Gastrocnemius medialis (tissue), 4 donors: ENCODE measurements at regions not wholly inside any gene's neighbourhood (a gene's known extent, or its start where the extent isn't known, plus 50 kb on each side); places are given as distances from the start of the nearest gene placed in this dataset.

Source experiments
- CTCF ChIP-seq, 5 experiments: fragments of 450-650 bp in 3 of 5; fragments of 200-600 bp in 2 of 5; sonication (generic) in 2 of 5; IDR thresholded peaks in 4 of 5; conservative IDR thresholded peaks in 1 of 5; 1 replicate in 4 of 5; 2 replicates in 1 of 5; pipeline ENCODE4 v1.5.1; 2016 to 2019; ENCODE audit warnings: antibody characterized with exemption in 5 of 5, mild to moderate bottlenecking in 3 of 5, moderate library complexity in 3 of 5
- POLR2A ChIP-seq, 2 donors: fragments of 450-650 bp; IDR thresholded peaks; one replicate each; pipeline ENCODE4 v1.6.1; 2017; ENCODE audit warnings: antibody characterized with exemption in 2 of 2, mild to moderate bottlenecking in 2 of 2, moderate library complexity in 2 of 2

- TF ChIP-seq CTCF (IDR thresholded peaks at IDR 0.05 in 4 of 5, conservative IDR thresholded peaks at IDR 0.05 in 1 of 5): no peak
- no peak for TF ChIP-seq POLR2A (IDR thresholded peaks at IDR 0.05)
Measured at GRCh38 chr9:119689879-119690278, 320.6 kb upstream of the BRINP1 start.
